ENCODE measurements at regions not wholly inside any gene's neighbourhood (a gene's known extent, or its start where the extent isn't known, plus 50 kb on each side); places are given as distances from the start of the nearest gene placed in this dataset.

- Histone ChIP-seq H3K9me3 (ENCODE audit: control insufficient read depth, insufficient read depth, low read length) (no peaks in the 10 kb centered on the region), H3K4me2 (ENCODE audit: low read length) (no peak overlapping the region), H3K4me1 (ENCODE audit: control insufficient read depth, low read length) (no peaks in the 10 kb centered on the region)
These were observed 255.0 kb downstream of the TXNL1 start for GRCh38 chr18:56383349-56383748.

GRCh38 chr18:56382541-56382940, 255.9 kb downstream of the TXNL1 start:
- Histone ChIP-seq H3K79me2 (ENCODE audit: control insufficient read depth, low read length) (no peaks in the 10 kb centered on the region), H3K4me1 (ENCODE audit: control insufficient read depth, low read length) (no peaks in the 10 kb centered on the region), H3K4me2 (ENCODE audit: low read length) (no peak overlapping the region), H3K9me2 (replicated peaks; ENCODE audit: control insufficient read depth, low read length) (no peaks in the 10 kb centered on the region), H3K4me3 (ENCODE audit: low read length) (no peak overlapping the region), H3K27ac (ENCODE audit: low read depth, low read length) (no peak overlapping the region), H3K27me3 (ENCODE audit: control insufficient read depth, low read length) (no peaks in the 10 kb centered on the region), H4K20me1 (ENCODE audit: control insufficient read depth, insufficient read depth, low read depth, low read length) (no peaks in the 10 kb centered on the region), H3K36me3 (ENCODE audit: control insufficient read depth, low read length) (no peaks in the 10 kb centered on the region), H3F3A (ENCODE audit: control insufficient read depth, insufficient read depth) (no peaks in the 10 kb centered on the region), H3K9me3 (ENCODE audit: control insufficient read depth, insufficient read depth, low read length) (no peaks in the 10 kb centered on the region)
- no peak for TF ChIP-seq EZH2phosphoT487 (IDR thresholded peaks at IDR 0.05; ENCODE audit: borderline replicate concordance, low read length)
- TF ChIP-seq CTCF (IDR thresholded peaks at IDR 0.05; ENCODE audit: low read depth, low read length, poor library complexity, severe bottlenecking) = no peak

More at GRCh38 chr18:56383349-56383748, 255.0 kb downstream of the TXNL1 start:
- Histone ChIP-seq H4K20me1 (ENCODE audit: control insufficient read depth, insufficient read depth, low read depth, low read length) (no peaks in the 10 kb centered on the region), H3F3A (ENCODE audit: control insufficient read depth, insufficient read depth) (no peaks in the 10 kb centered on the region), H3K27ac (ENCODE audit: low read depth, low read length) (no peak overlapping the region), H3K27me3 (ENCODE audit: control insufficient read depth, low read length) (no peaks in the 10 kb centered on the region), H3K36me3 (ENCODE audit: control insufficient read depth, low read length) (no peaks in the 10 kb centered on the region), H3K79me2 (ENCODE audit: control insufficient read depth, low read length) (no peaks in the 10 kb centered on the region), H3K9me2 (replicated peaks; ENCODE audit: control insufficient read depth, low read length) (no peaks in the 10 kb centered on the region), H3K4me3 (ENCODE audit: low read length) (no peak overlapping the region)
- no peak for TF ChIP-seq EZH2phosphoT487 (IDR thresholded peaks at IDR 0.05; ENCODE audit: borderline replicate concordance, low read length)
- no peak for TF ChIP-seq CTCF (IDR thresholded peaks at IDR 0.05; ENCODE audit: low read depth, low read length, poor library complexity, severe bottlenecking)

- Histone ChIP-seq H3K9me2 (replicated peaks; ENCODE audit: control insufficient read depth, low read length) (no peaks in the 10 kb centered on the region), H3K4me2 (ENCODE audit: low read length) (no peak overlapping the region), H4K20me1 (ENCODE audit: control insufficient read depth, insufficient read depth, low read depth, low read length) (no peaks in the 10 kb centered on the region), H3K9me3 (ENCODE audit: control insufficient read depth, insufficient read depth, low read length) (no peaks in the 10 kb centered on the region), H3F3A (ENCODE audit: control insufficient read depth, insufficient read depth) (no peaks in the 10 kb centered on the region), H3K4me3 (ENCODE audit: low read length) (no peak overlapping the region), H3K79me2 (ENCODE audit: control insufficient read depth, low read length) (no peaks in the 10 kb centered on the region), H3K27ac (ENCODE audit: low read depth, low read length) (no peak overlapping the region), H3K36me3 (ENCODE audit: control insufficient read depth, low read length) (no peaks in the 10 kb centered on the region), H3K4me1 (ENCODE audit: control insufficient read depth, low read length) (no peaks in the 10 kb centered on the region), H3K27me3 (ENCODE audit: control insufficient read depth, low read length) (peaks cover 4% of the 10 kb centered on the region; the same call in 1 of the 2 replicates)
- TF ChIP-seq EZH2phosphoT487 (IDR thresholded peaks at IDR 0.05; ENCODE audit: borderline replicate concordance, low read length) (no peak), CTCF (IDR thresholded peaks at IDR 0.05; ENCODE audit: low read depth, low read length, poor library complexity, severe bottlenecking) (no peak)
These were observed 257.2 kb downstream of the TXNL1 start for GRCh38 chr18:56381196-56381595.
